Progenitor cell of endocrine pancreas (in vitro differentiated cells): ENCODE measurements at regions not wholly inside any gene's neighbourhood (a gene's known extent, or its start where the extent isn't known, plus 50 kb on each side); places are given as distances from the start of the nearest gene placed in this dataset.

Source experiments
- DNase-seq: peaks from one replicate; pipeline ENCODE4 v3.0.0; 2021; ENCODE audit warnings: low spot score; ENCODE audit not compliant: unreplicated experiment
- H3K27ac Mint-ChIP-seq: 2 replicates; pipeline ENCODE4 v1.8.0; 2021; ENCODE audit warnings: mild to moderate bottlenecking, moderate library complexity, mixed read lengths
- H3K27me3 Mint-ChIP-seq: 2 replicates; pipeline ENCODE4 v1.8.0; 2021; ENCODE audit warnings: mixed read lengths
- H3K36me3 Mint-ChIP-seq: 2 replicates; pipeline ENCODE4 v1.8.0; 2022; ENCODE audit warnings: mixed read lengths; ENCODE audit not compliant: insufficient read depth
- H3K4me1 Mint-ChIP-seq: 2 replicates; pipeline ENCODE4 v1.8.0; 2021; ENCODE audit warnings: low read depth, mixed read lengths
- H3K4me3 Mint-ChIP-seq: 2 replicates; pipeline ENCODE4 v1.8.0; 2021; ENCODE audit warnings: low read depth, mild to moderate bottlenecking, moderate library complexity, mixed read lengths
- H3K9me3 Mint-ChIP-seq: 2 replicates; pipeline ENCODE4 v1.8.0; 2021; ENCODE audit warnings: low read depth, mixed read lengths
- TF ChIP-seq, protein P1 (sequence below): fragments of 200-600 bp; sonication (generic); IDR thresholded peaks from one replicate; pipeline ENCODE4 v1.5.0; 2021; ENCODE audit warnings: antibody characterized with exemption, mild to moderate bottlenecking; ENCODE audit not compliant: unreplicated experiment

- TF ChIP-seq, protein P1, sequence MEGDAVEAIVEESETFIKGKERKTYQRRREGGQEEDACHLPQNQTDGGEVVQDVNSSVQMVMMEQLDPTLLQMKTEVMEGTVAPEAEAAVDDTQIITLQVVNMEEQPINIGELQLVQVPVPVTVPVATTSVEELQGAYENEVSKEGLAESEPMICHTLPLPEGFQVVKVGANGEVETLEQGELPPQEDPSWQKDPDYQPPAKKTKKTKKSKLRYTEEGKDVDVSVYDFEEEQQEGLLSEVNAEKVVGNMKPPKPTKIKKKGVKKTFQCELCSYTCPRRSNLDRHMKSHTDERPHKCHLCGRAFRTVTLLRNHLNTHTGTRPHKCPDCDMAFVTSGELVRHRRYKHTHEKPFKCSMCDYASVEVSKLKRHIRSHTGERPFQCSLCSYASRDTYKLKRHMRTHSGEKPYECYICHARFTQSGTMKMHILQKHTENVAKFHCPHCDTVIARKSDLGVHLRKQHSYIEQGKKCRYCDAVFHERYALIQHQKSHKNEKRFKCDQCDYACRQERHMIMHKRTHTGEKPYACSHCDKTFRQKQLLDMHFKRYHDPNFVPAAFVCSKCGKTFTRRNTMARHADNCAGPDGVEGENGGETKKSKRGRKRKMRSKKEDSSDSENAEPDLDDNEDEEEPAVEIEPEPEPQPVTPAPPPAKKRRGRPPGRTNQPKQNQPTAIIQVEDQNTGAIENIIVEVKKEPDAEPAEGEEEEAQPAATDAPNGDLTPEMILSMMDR = no peak
- Mint-ChIP-seq H3K4me3 (no peak overlapping the region), H3K27me3 (peaks cover 7% of the 10 kb centered on the region), H3K36me3 (no peaks in the 10 kb centered on the region), H3K9me3 (peaks cover 13% of the 10 kb centered on the region), H3K4me1 (no peaks in the 10 kb centered on the region), H3K27ac (no peak overlapping the region)
- DNase-seq = no peak
Measured at GRCh38 chr5:4058899-4059298, 463.3 kb downstream of the IRX1 start.

GRCh38 chr5:4065472-4066320 is 470.1 kb downstream of the IRX1 start:
- Mint-ChIP-seq H3K4me3 (no peak overlapping the region), H3K4me1 (peaks cover 10% of the 10 kb centered on the region)

GRCh38 chr5:4068171-4068570 is 472.5 kb downstream of the IRX1 start:
- Mint-ChIP-seq H3K36me3 (no peaks in the 10 kb centered on the region), H3K27ac (no peak overlapping the region), H3K9me3 (no peaks in the 10 kb centered on the region), H3K4me1 (peaks cover 10% of the 10 kb centered on the region), H3K27me3 (peaks cover 7% of the 10 kb centered on the region), H3K4me3 (no peak overlapping the region)
- TF ChIP-seq, protein P1 = no peak
- DNase-seq = no peak

More at GRCh38 chr5:4065472-4066320, 470.1 kb downstream of the IRX1 start:
- DNase-seq = no peak
- Mint-ChIP-seq H3K27me3 (peaks cover 3% of the 10 kb centered on the region), H3K27ac (no peak overlapping the region), H3K36me3 (no peaks in the 10 kb centered on the region), H3K9me3 (no peaks in the 10 kb centered on the region)
- TF ChIP-seq, protein P1 = no peak

DNA sequence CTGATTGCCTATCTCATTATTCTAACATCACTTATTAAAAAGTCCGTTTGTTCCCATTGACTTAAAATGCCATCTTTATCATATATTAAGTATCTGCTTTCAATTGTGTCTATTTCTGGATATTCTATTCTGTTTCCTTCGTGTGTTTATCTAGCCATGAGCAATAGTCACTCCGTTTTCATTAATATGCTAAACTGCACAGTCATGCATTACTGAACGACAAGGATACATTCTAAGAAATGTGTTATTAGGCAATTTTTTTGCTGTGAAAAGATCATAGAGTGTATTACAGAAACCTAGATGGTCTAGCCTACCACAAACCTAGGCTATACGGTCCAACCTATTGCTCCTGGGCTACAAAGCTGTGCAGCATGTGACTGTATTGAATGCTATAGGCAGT is 482.9 kb downstream of the IRX1 start:
- peaks cover 6% of the 10 kb centered on the region for H3K27me3 Mint-ChIP-seq
- H3K36me3 Mint-ChIP-seq = no peaks in the 10 kb centered on the region
- peaks cover 13% of the 10 kb centered on the region for H3K4me1 Mint-ChIP-seq
- no peak overlapping the region for H3K4me3 Mint-ChIP-seq
- TF ChIP-seq, protein P1 = no peak
- H3K27ac Mint-ChIP-seq = no peak overlapping the region
- H3K9me3 Mint-ChIP-seq = peaks cover 7% of the 10 kb centered on the region
- DNase-seq = no peak

DNA sequence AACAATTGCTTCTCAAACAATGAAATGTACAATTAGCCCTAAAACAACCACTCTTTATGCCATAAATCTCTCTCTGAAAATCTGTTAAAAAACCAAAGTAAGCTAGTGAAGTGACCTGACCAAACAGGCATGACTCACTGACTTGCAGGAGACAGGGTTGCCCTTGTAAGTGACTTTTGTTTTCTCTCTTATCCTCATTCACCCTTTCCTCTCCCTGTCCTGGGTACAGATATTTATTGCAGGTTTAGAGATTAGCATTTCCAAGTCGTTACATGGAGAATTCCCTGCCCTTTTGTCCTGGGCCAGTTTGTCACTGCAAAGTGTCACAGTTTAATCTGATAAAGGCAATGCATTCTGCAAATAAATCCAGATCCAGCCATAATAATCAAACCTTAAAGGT is 484.2 kb downstream of the IRX1 start:
- TF ChIP-seq, protein P1 = no peak
- Mint-ChIP-seq H3K4me3 (no peak overlapping the region), H3K9me3 (peaks cover 7% of the 10 kb centered on the region), H3K27ac (no peak overlapping the region), H3K36me3 (no peaks in the 10 kb centered on the region), H3K27me3 (peaks cover 6% of the 10 kb centered on the region), H3K4me1 (peaks cover 13% of the 10 kb centered on the region)
- no peak for DNase-seq
